ENCODE measurements at regions not wholly inside any gene's neighbourhood (a gene's known extent, or its start where the extent isn't known, plus 50 kb on each side); places are given as distances from the start of the nearest gene placed in this dataset.

DNA sequence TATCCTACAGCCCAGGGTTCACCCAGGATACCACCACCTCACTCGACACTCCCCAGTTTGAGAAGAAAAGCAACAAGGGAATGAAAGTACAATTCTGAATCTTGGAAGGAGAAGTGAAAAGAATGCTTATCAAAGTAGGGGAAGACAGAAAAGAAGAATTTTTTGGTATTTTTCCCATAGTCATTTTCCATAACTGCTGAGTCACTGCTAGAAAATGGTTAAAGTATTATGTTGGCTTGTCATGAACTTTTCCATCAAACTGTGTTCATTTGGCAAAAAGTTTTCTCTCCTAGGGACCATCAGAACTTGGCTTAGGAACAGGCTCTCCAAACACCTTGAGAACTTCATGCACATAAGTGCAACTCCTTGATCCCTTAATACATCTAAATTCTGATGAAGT, 192.0 kb downstream of the BCL11A start:
- Histone ChIP-seq H2AFZ (ENCODE audit: low read length) (no peak overlapping the region), H4K8ac (ENCODE audit: extremely low read depth, insufficient read depth, low read length) (no peak overlapping the region), H3K4me1 (replicated peaks in 1 of 4; ENCODE audit: control insufficient read depth in 3 of 4, insufficient read depth in 4 of 4, low read length in 3 of 4) (peaks cover 0 to 7% (median 0%) of the 10 kb centered on the region in 4 experiments; a peak in 2 of 7 replicates), H3K27ac (ENCODE audit: low read depth, low read length) (no peak overlapping the region), H2BK12ac (ENCODE audit: low read depth, low read length) (no peak overlapping the region), H2BK5ac (ENCODE audit: low read depth, low read length) (no peak overlapping the region), H3K56ac (replicated peaks; ENCODE audit: insufficient read length, low read depth, low read length) (no peak overlapping the region), H3K18ac (ENCODE audit: extremely low read depth, low read length) (no peak overlapping the region), H3K9me3 (ENCODE audit: insufficient read depth in 2 of 2, low read depth in 1 of 2, low read length in 1 of 2) (no peaks in the 10 kb centered on the region), H3K4me2 (ENCODE audit: insufficient read depth in 1 of 2, low read depth in 2 of 2, low read length in 2 of 2) (no peak overlapping the region), H3K23me2 (ENCODE audit: low read depth, low read length) (no peaks in the 10 kb centered on the region), H3K4me3 (ENCODE audit: extremely low read depth in 1 of 4, insufficient read depth in 2 of 4, low read depth in 3 of 4, low read length in 4 of 4) (no peak overlapping the region), H3K79me2 (ENCODE audit: control insufficient read depth in 1 of 2, insufficient read depth in 2 of 2, low read length in 2 of 2) (no peaks in the 10 kb centered on the region), H3K9ac (replicated peaks in 1 of 4; ENCODE audit: extremely low read depth in 1 of 4, low read depth in 3 of 4, low read length in 3 of 4) (no peak overlapping the region), H2BK20ac (ENCODE audit: low read length) (no peak overlapping the region), H2BK15ac (ENCODE audit: low read length) (no peak overlapping the region), H3K79me1 (ENCODE audit: low read depth, low read length) (no peaks in the 10 kb centered on the region), H2AK5ac (ENCODE audit: low read depth, low read length) (no peak overlapping the region), H4K5ac (ENCODE audit: insufficient read length, low read depth, low read length) (no peak overlapping the region), H3K27me3 (replicated peaks in 1 of 4; ENCODE audit: control insufficient read depth in 3 of 4, extremely low read depth in 1 of 4, insufficient read depth in 3 of 4, low read length in 3 of 4) (no peaks in the 10 kb centered on the region), H3K23ac (ENCODE audit: insufficient read length) (no peak overlapping the region), H3K36me3 (ENCODE audit: control insufficient read depth in 2 of 4, insufficient read depth in 4 of 4, low read length in 3 of 4) (no peaks in the 10 kb centered on the region), H3K14ac (ENCODE audit: insufficient read length) (no peak overlapping the region), H2BK120ac (replicated peaks; ENCODE audit: low read depth, low read length) (no peak overlapping the region), H3K4ac (replicated peaks; ENCODE audit: insufficient read length, low read depth, low read length) (no peak overlapping the region), H4K20me1 (replicated peaks in 1 of 2; ENCODE audit: control insufficient read depth in 1 of 2, insufficient read depth in 2 of 2, low read length in 2 of 2) (no peaks in the 10 kb centered on the region), H4K91ac (replicated peaks; ENCODE audit: insufficient read length, low read length) (no peak overlapping the region)
- ChIA-PET CTCF (ENCODE audit: partially characterized antibody) (interaction anchor here (0.7 to 1.1 kb wide), 2 partner anchors 69 to 73 kb away, joined by 3 to 4 read pairs; no protein-coding TSS in a partner anchor), POLR2A (ENCODE audit: partially characterized antibody) (no interaction called here)
- no peak for FAIRE-seq
- no peak for DNase-seq (ENCODE audit: low read depth in 1 of 2, low spot score in 2 of 2)
- WGBS, 2 experiments (ENCODE audit: extremely low coverage in 1 of 2, insufficient coverage in 1 of 2, insufficient read length in 1 of 2, insufficient replicate concordance in 2 of 2, low coverage in 1 of 2, low lambda C conversion rate in 2 of 2, missing lambda C conversion rate in 1 of 2) = 100% methylated on average over 1 of the region's 1 CpG; no CpG with 5 or more reads in 1 of the 2 experiments
- TF ChIP-seq NANOG (IDR thresholded peaks at IDR 0.05; ENCODE audit: insufficient read depth, low read depth, low read length, poor library complexity, severe bottlenecking) = no peak
- TF ChIP-seq CHD2 (IDR thresholded peaks at IDR 0.05; ENCODE audit: low read length) = no peak
- TF ChIP-seq CHD1 (IDR thresholded peaks at IDR 0.05; ENCODE audit: low read depth, low read length) = no peak
- no peak for TF ChIP-seq PHF8 (conservative IDR thresholded peaks at IDR 0.05; ENCODE audit: low read depth, low read length)
- no peak for TF ChIP-seq TBP (IDR thresholded peaks at IDR 0.05; ENCODE audit: low read depth, low read length)
- TF ChIP-seq KDM4A (IDR thresholded peaks at IDR 0.05; ENCODE audit: low read depth, low read length, severe bottlenecking) = no peak
- TF ChIP-seq NRF1 (IDR thresholded peaks at IDR 0.05; ENCODE audit: low read depth, low read length) = no peak
- no peak for TF ChIP-seq EZH2 (IDR thresholded peaks at IDR 0.05; ENCODE audit: low read depth, low read length, severe bottlenecking)
- TF ChIP-seq YY1 (IDR thresholded peaks at IDR 0.05; ENCODE audit: low read depth, low read length) = no peak
- TF ChIP-seq, protein P1, sequence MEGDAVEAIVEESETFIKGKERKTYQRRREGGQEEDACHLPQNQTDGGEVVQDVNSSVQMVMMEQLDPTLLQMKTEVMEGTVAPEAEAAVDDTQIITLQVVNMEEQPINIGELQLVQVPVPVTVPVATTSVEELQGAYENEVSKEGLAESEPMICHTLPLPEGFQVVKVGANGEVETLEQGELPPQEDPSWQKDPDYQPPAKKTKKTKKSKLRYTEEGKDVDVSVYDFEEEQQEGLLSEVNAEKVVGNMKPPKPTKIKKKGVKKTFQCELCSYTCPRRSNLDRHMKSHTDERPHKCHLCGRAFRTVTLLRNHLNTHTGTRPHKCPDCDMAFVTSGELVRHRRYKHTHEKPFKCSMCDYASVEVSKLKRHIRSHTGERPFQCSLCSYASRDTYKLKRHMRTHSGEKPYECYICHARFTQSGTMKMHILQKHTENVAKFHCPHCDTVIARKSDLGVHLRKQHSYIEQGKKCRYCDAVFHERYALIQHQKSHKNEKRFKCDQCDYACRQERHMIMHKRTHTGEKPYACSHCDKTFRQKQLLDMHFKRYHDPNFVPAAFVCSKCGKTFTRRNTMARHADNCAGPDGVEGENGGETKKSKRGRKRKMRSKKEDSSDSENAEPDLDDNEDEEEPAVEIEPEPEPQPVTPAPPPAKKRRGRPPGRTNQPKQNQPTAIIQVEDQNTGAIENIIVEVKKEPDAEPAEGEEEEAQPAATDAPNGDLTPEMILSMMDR (IDR thresholded peaks at IDR 0.05; ENCODE audit: control extremely low read depth in 1 of 3, insufficient read depth in 1 of 3, low read depth in 1 of 3, low read length in 3 of 3) = no peak
- no peak for TF ChIP-seq BACH1 (IDR thresholded peaks at IDR 0.05; ENCODE audit: low read length)
- TF ChIP-seq SIRT6 (IDR thresholded peaks at IDR 0.05; ENCODE audit: low read length) = no peak
- TF ChIP-seq KDM1A (IDR thresholded peaks at IDR 0.05; ENCODE audit: borderline replicate concordance, low read length) = no peak
